GM18909 (cell line): ENCODE measurements at regions not wholly inside any gene's neighbourhood (a gene's known extent, or its start where the extent isn't known, plus 50 kb on each side); places are given as distances from the start of the nearest gene placed in this dataset.

Source experiments
- ATAC-seq: cut with Tn5 transposase; IDR thresholded peaks from one replicate; pipeline ENCODE4 v1.9.1; 2021; ENCODE audit warnings: mild to moderate bottlenecking; ENCODE audit not compliant: unreplicated experiment, poor library complexity

- ATAC-seq: no peak
These were observed 54.1 kb upstream of the B3GAT1 start for GRCh38 chr11:134466156-134466555.

- ATAC-seq: no peak
These were observed 53.1 kb upstream of the B3GAT1 start for GRCh38 chr11:134464981-134465730.

DNA sequence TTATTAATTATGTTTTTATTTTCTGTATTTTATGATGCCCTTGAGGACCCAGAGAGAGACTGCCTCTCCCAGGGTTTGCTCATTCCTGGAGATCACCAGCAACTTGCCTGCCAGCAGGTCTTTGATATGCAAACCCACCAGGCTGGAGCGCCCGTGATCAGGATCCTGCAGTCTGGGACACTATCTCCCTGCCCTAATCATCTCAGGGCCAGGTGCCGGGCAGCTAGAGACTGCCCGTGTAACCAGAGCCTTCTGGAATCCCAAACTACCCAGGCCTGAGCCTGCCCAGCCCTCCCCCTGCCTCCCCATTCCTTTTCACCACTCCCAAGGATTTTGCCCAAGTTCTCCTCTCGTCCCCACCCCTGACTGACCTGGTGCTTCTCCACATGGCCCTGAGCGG, 52.2 kb upstream of the B3GAT1 start:
- no peak for ATAC-seq

- no peak for ATAC-seq
These were observed 51.7 kb upstream of the B3GAT1 start for GRCh38 chr11:134463716-134464115.
